HepG2 (cell line): ENCODE measurements at regions not wholly inside any gene's neighbourhood (a gene's known extent, or its start where the extent isn't known, plus 50 kb on each side); places are given as distances from the start of the nearest gene placed in this dataset.

Experiments used
- ATAC-seq: fragments of 200-7000 bp; cut with Tn5 transposase; 3 replicates; pipeline ENCODE4 v1.9.1; 2020; ENCODE audit warnings: mild to moderate bottlenecking, moderate library complexity
- BruUV-seq: library from RNA; stranded (reverse); fragments of 400-500 nt; replicated peaks from 2 replicates; lab custom pipeline; 2021; lab: Mats Ljungman, UMichigan
- CTCF ChIA-PET: fragments of 300-600 bp; formaldehyde crosslinking; extraction: SDS; loops from one replicate; lab custom pipeline; 2021; ENCODE audit warnings: low total read pairs, inconsistent platforms, low intra/inter-chr PET ratio; lab: Yijun Ruan, JAX
- POLR2A ChIA-PET: fragments of 350-600 bp; sonication (Branson Sonifier 250); formaldehyde crosslinking; loops from one replicate; lab custom pipeline; 2020; ENCODE audit warnings: antibody characterized with exemption, inconsistent platforms; lab: Yijun Ruan, JAX
- DNase-seq: peaks from one replicate; pipeline ENCODE4 v3.0.0-alpha.2; 2015; ENCODE audit warnings: low spot score
- FAIRE-seq: peaks from 3 replicates; lab custom pipeline; 2011; peaks lifted over from hg19 to GRCh38; lab: Jason Lieb, UNC
- H2AFZ ChIP-seq: one replicate; pipeline ENCODE4 v1.6.1; 2011; ENCODE audit warnings: low read length, inconsistent platforms
- H3K27ac ChIP-seq: fragments of 300-600 bp; 3 replicates; pipeline ENCODE4 v1.8.0; 2011; ENCODE audit warnings: mixed run types, mild to moderate bottlenecking, mixed read lengths, low read length, inconsistent platforms; ENCODE audit not compliant: insufficient read depth; ENCODE audit errors: extremely low read length
- H3K27me3 ChIP-seq, 2 experiments: fragments of 200-600 bp in 1 of 2; 2 replicates in 1 of 2; 3 replicates in 1 of 2; pipeline versions ENCODE4 v1.6.0 to v1.8.0; 2011; ENCODE audit warnings: low read length in 2 of 2, mild to moderate bottlenecking in 2 of 2, moderate library complexity in 2 of 2, inconsistent platforms in 1 of 2; ENCODE audit not compliant: insufficient read depth in 2 of 2, control insufficient read depth in 1 of 2
- H3K36me3 ChIP-seq, 2 experiments: fragments of 200-600 bp in 1 of 2; replicated peaks in 1 of 2; 2 replicates in 1 of 2; 3 replicates in 1 of 2; pipeline versions ENCODE4 v1.5.1 to v1.8.0; 2011; ENCODE audit warnings: low read length in 2 of 2, inconsistent platforms in 1 of 2; ENCODE audit not compliant: insufficient read depth in 2 of 2, control insufficient read depth in 1 of 2
- H3K4me1 ChIP-seq: 2 replicates; pipeline ENCODE4 v1.5.1; 2012; ENCODE audit warnings: low read length, inconsistent platforms; ENCODE audit not compliant: insufficient read depth
- H3K4me2 ChIP-seq: 2 replicates; pipeline ENCODE4 v1.6.0; 2011; ENCODE audit warnings: low read depth, low read length, inconsistent platforms
- H3K4me3 ChIP-seq, 3 experiments: fragments of 200-600 bp in 1 of 3; sonication (generic), shearing (Covaris generic) in 1 of 3; replicated peaks in 1 of 3; 2 replicates each; pipeline ENCODE4 v1.5.1; 2011 to 2016; ENCODE audit warnings: low read length in 3 of 3, inconsistent platforms in 2 of 3, low read depth in 2 of 3, mild to moderate bottlenecking in 2 of 3, control low read depth in 1 of 3, mixed read lengths in 1 of 3; ENCODE audit not compliant: insufficient read depth in 1 of 3
- H3K79me2 ChIP-seq: one replicate; pipeline ENCODE4 v1.6.1; 2011; ENCODE audit warnings: low read length, inconsistent platforms; ENCODE audit not compliant: insufficient read depth
- H3K9ac ChIP-seq: 2 replicates; pipeline ENCODE4 v1.6.0; 2011; ENCODE audit warnings: mild to moderate bottlenecking, low read depth, low read length, inconsistent platforms; ENCODE audit not compliant: insufficient read depth
- H3K9me3 ChIP-seq: 2 replicates; pipeline ENCODE4 v1.5.1; 2012; ENCODE audit warnings: mild to moderate bottlenecking, low read length
- H4K20me1 ChIP-seq: 2 replicates; pipeline ENCODE4 v1.6.0; 2011; ENCODE audit warnings: inconsistent platforms, mild to moderate bottlenecking, low read length, moderate library complexity; ENCODE audit not compliant: insufficient read depth
- DBP ChIP-seq: sonication (generic); formaldehyde crosslinking; IDR thresholded peaks from 2 replicates; pipeline ENCODE4 v1.4.0; 2020; ENCODE audit warnings: missing genetic modification reagents; ENCODE audit errors: not compliant biosample characterization
- ESRRA ChIP-seq: sonication (generic); formaldehyde crosslinking; IDR thresholded peaks from 2 replicates; pipeline ENCODE4 v1.5.1; 2020; ENCODE audit warnings: mild to moderate bottlenecking, low read depth, missing genetic modification reagents
- FOXC1 ChIP-seq: sonication (generic); formaldehyde crosslinking; IDR thresholded peaks from 2 replicates; pipeline ENCODE4 v1.8.0; 2022; ENCODE audit warnings: mild to moderate bottlenecking, missing genetic modification reagents, borderline replicate concordance
- HNRNPLL ChIP-seq: fragments of 200-400 bp; formaldehyde crosslinking; IDR thresholded peaks from 2 replicates; pipeline ENCODE4 v1.6.1; 2017; ENCODE audit warnings: mild to moderate bottlenecking, low read depth, low read length; ENCODE audit not compliant: poor library complexity, severe bottlenecking
- KLF16 ChIP-seq, 2 experiments: sonication (generic) in 1 of 2; formaldehyde crosslinking in 1 of 2; IDR thresholded peaks; 2 replicates each; pipeline versions ENCODE4 v1.6.1 to v1.8.0; 2016 to 2023; ENCODE audit warnings: missing genetic modification reagents in 2 of 2, missing compliant biosample characterization in 1 of 2
- PLRG1 ChIP-seq: fragments of 450-650 bp; conservative IDR thresholded peaks from 2 replicates; pipeline ENCODE4 v1.6.1; 2016
- PRDM10 ChIP-seq: sonication (generic); formaldehyde crosslinking; IDR thresholded peaks from 2 replicates; pipeline ENCODE4 v1.4.0; 2020; ENCODE audit warnings: low read depth, missing genetic modification reagents
- SALL2 ChIP-seq: sonication (generic); formaldehyde crosslinking; IDR thresholded peaks from 2 replicates; pipeline ENCODE4 v1.8.1; 2023; ENCODE audit warnings: mild to moderate bottlenecking, missing genetic modification reagents, inconsistent platforms
- SIX1 ChIP-seq: sonication (generic); formaldehyde crosslinking; IDR thresholded peaks from 2 replicates; pipeline ENCODE4 v1.4.0; 2020; ENCODE audit warnings: missing genetic modification reagents, borderline replicate concordance
- ZNF101 ChIP-seq: sonication (generic); formaldehyde crosslinking; IDR thresholded peaks from 2 replicates; pipeline ENCODE4 v1.4.0; 2020; ENCODE audit warnings: mild to moderate bottlenecking, low read depth, missing genetic modification reagents, borderline replicate concordance
- WGBS: methylation state at CpG from one replicate; pipeline ENCODE4 v1.1.6; 2017; ENCODE audit warnings: low lambda C conversion rate; 5-methylcytosine and 5-hydroxymethylcytosine counted together
- in situ Hi-C: cut with HindIII; loops from 2 replicates; pipeline ENCODE4 v1.10.0; 2017; ENCODE audit warnings: low pct_unique_long_range_greater_than_20kb; ENCODE audit not compliant: extremely low pct_ligation_motif_present
- intact Hi-C: fragments of 100-400 bp; cut with micrococcal nuclease; formaldehyde crosslinking; loops from one replicate; pipeline ENCODE4 v1.10.0; 2022; ENCODE audit not compliant: unreplicated experiment

DNA sequence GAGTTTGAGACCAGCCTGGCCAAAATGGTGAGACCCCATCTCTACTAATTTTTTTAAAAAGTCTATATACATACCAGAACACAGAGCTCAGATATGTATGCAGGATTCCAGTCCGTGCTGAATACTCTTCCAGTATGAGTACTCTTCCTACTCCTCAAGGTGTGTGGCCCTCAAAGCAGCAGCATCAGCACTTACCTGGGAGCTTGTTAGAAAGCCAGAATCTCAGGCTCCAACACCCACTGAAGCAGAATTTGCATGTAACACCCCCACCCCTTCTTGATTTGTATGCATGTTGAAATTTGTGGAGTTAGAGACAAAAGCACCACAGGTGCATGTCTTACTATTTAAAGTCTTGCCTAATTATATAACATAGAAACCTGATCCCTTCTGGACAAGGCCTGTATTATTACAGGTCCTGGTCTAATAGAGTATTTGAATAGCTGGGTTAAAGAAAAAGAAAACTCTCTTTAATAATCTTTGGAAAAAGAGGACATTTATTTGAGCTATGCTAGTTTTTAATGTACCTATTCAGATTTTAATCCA is 50.3 kb upstream of the NFE2L2 start:
- in situ Hi-C loops (no loop called here), intact Hi-C loops (no loop called here)
- POLR2A ChIA-PET: interaction anchor here (2.2 kb wide), 1 partner anchor 51 kb away, joined by 7 read pairs; the partner anchor contains the start of gene NFE2L2
- Histone ChIP-seq H4K20me1 (no peaks in the 10 kb centered on the region), H3K9ac (no peak overlapping the region), H3K9me3 (no peaks in the 10 kb centered on the region), H3K4me2 (no peak overlapping the region), H3K79me2 (no peaks in the 10 kb centered on the region), H3K4me3 (no peak overlapping the region), H3K27me3 (no peaks in the 10 kb centered on the region), H3K27ac (no peak overlapping the region), H3K4me1 (peaks cover 48% of the 10 kb centered on the region), H3K36me3 (no peaks in the 10 kb centered on the region), H2AFZ (no peak overlapping the region)
- BruUV-seq: no TSS peak
- 100% methylated on average over 1 of the region's 1 CpG for WGBS
- TF ChIP-seq PLRG1: no peak
- no peak for TF ChIP-seq ZNF101 (CRISPR knock-in tag)
- TF ChIP-seq ESRRA (CRISPR knock-in tag): no peak
- peak; percentile 80; the same call in 1 of the 2 replicates for TF ChIP-seq SIX1
- FAIRE-seq: no peak
- ATAC-seq: no peak
- CTCF ChIA-PET: no interaction called here
- no peak for DNase-seq

- intact Hi-C loops: no loop called here
- CTCF ChIA-PET: no interaction called here
- FAIRE-seq: no peak
- TF ChIP-seq SALL2 (CRISPR knock-in tag) (no peak), FOXC1 (CRISPR knock-in tag) (no peak), KLF16 (CRISPR knock-in tag; IDR thresholded peaks at IDR 0.05) (no peak), PRDM10 (no peak), HNRNPLL (no peak), DBP (CRISPR knock-in tag) (no peak)
These were observed 50.8 kb upstream of the NFE2L2 start for GRCh38 chr2:177315364-177315763.

More at GRCh38 chr2:177315364-177315763, 50.8 kb upstream of the NFE2L2 start:
- no peak overlapping the region for H3K4me2 ChIP-seq
- peaks cover 48% of the 10 kb centered on the region for H3K4me1 ChIP-seq
- DNase-seq: no peak
- ATAC-seq: no peak
- POLR2A ChIA-PET: no interaction called here
- H3K79me2 ChIP-seq: no peaks in the 10 kb centered on the region
- H3K36me3 ChIP-seq: no peaks in the 10 kb centered on the region
- H3K9ac ChIP-seq: no peak overlapping the region
- no peaks in the 10 kb centered on the region for H3K27me3 ChIP-seq
- WGBS: 88% methylated on average over 3 of the region's 3 CpGs
- no peak overlapping the region for H3K4me3 ChIP-seq
- no peaks in the 10 kb centered on the region for H4K20me1 ChIP-seq
- H3K9me3 ChIP-seq: no peaks in the 10 kb centered on the region
- no peak overlapping the region for H3K27ac ChIP-seq
- no peak overlapping the region for H2AFZ ChIP-seq
- in situ Hi-C loops: no loop called here
- BruUV-seq: no TSS peak
